ENCODE measurements at regions not wholly inside any gene's neighbourhood (a gene's known extent, or its start where the extent isn't known, plus 50 kb on each side); places are given as distances from the start of the nearest gene placed in this dataset.
A peak's percentile ranks its signal among the peaks of the same experiment; 100 is the strongest.

- TF ChIP-seq CTCF (IDR thresholded peaks at IDR 0.05; ENCODE audit: borderline replicate concordance, extremely low read depth, insufficient read depth): no peak
- Histone ChIP-seq H3K27me3 (ENCODE audit: control insufficient read depth, insufficient read depth, low read length) (no peaks in the 10 kb centered on the region), H3K36me3 (ENCODE audit: control insufficient read depth in 2 of 3, insufficient read depth in 3 of 3, low read length in 3 of 3) (no peaks in the 10 kb centered on the region), H3K9ac (ENCODE audit: low read length in 3 of 3) (no peak overlapping the region), H3K4me1 (ENCODE audit: control insufficient read depth in 2 of 3, insufficient read depth in 2 of 3, low read depth in 1 of 3, low read length in 3 of 3) (peaks cover 0 to 4% (median 0%) of the 10 kb centered on the region in 3 donors), H3K4me3 (ENCODE audit: low read length in 3 of 3) (no peak overlapping the region), H3K27ac (ENCODE audit: low read depth in 2 of 2, low read length in 2 of 2) (peak overlapping the region; percentile 60 to 85), H3K9me3 (ENCODE audit: control insufficient read depth in 2 of 3, insufficient read depth in 1 of 3, low read length in 3 of 3) (no peaks in the 10 kb centered on the region)
- FAIRE-seq: no peak
- intact Hi-C loops (cut with DNase I): no loop called here
- peak in 2 of 5 donors; percentile 38 to 59 for DNase-seq
These were observed 129.0 kb upstream of the SEL1L start for GRCh38 chr14:81662570-81663197.

- peak in 1 of 5 donors; percentile 66 for DNase-seq
- Histone ChIP-seq H3K9me3 (ENCODE audit: control insufficient read depth in 2 of 3, insufficient read depth in 1 of 3, low read length in 3 of 3) (no peaks in the 10 kb centered on the region), H3K9ac (ENCODE audit: low read length in 3 of 3) (no peak overlapping the region), H3K36me3 (ENCODE audit: control insufficient read depth in 2 of 3, insufficient read depth in 3 of 3, low read length in 3 of 3) (no peaks in the 10 kb centered on the region), H3K4me3 (ENCODE audit: low read length in 3 of 3) (no peak overlapping the region), H3K27ac (ENCODE audit: low read depth in 2 of 2, low read length in 2 of 2) (no peak overlapping the region), H3K27me3 (ENCODE audit: control insufficient read depth, insufficient read depth, low read length) (no peaks in the 10 kb centered on the region), H3K4me1 (ENCODE audit: control insufficient read depth in 2 of 3, insufficient read depth in 2 of 3, low read depth in 1 of 3, low read length in 3 of 3) (no peaks in the 10 kb centered on the region)
- FAIRE-seq: no peak
- TF ChIP-seq CTCF (IDR thresholded peaks at IDR 0.05; ENCODE audit: borderline replicate concordance, extremely low read depth, insufficient read depth): no peak
- intact Hi-C loops (cut with DNase I): no loop called here
These were observed 135.1 kb upstream of the SEL1L start for GRCh38 chr14:81668626-81669274.

- intact Hi-C loops (cut with DNase I): no loop called here
- TF ChIP-seq CTCF (IDR thresholded peaks at IDR 0.05; ENCODE audit: borderline replicate concordance, extremely low read depth, insufficient read depth): no peak
- Histone ChIP-seq H3K4me1 (ENCODE audit: control insufficient read depth in 2 of 3, insufficient read depth in 2 of 3, low read depth in 1 of 3, low read length in 3 of 3) (no peaks in the 10 kb centered on the region), H3K9me3 (ENCODE audit: control insufficient read depth in 2 of 3, insufficient read depth in 1 of 3, low read length in 3 of 3) (no peaks in the 10 kb centered on the region), H3K4me3 (ENCODE audit: low read length in 3 of 3) (no peak overlapping the region), H3K27me3 (ENCODE audit: control insufficient read depth, insufficient read depth, low read length) (no peaks in the 10 kb centered on the region), H3K27ac (ENCODE audit: low read depth in 2 of 2, low read length in 2 of 2) (no peak overlapping the region), H3K36me3 (ENCODE audit: control insufficient read depth in 2 of 3, insufficient read depth in 3 of 3, low read length in 3 of 3) (no peaks in the 10 kb centered on the region), H3K9ac (ENCODE audit: low read length in 3 of 3) (no peak overlapping the region)
- FAIRE-seq (no peak), DNase-seq (no peak)
These were observed 135.7 kb upstream of the SEL1L start for GRCh38 chr14:81669308-81669707.

All from kidney (tissue), 13 donors.